ENCODE measurements at regions not wholly inside any gene's neighbourhood (a gene's known extent, or its start where the extent isn't known, plus 50 kb on each side); places are given as distances from the start of the nearest gene placed in this dataset.

GRCh38 chr1:106207185-106207584 lies 849.3 kb upstream of the PRMT6 start:
- Mint-ChIP-seq H3K4me1 (ENCODE audit: unreplicated experiment) (peaks cover 3% of the 10 kb centered on the region), H3K27ac (ENCODE audit: unreplicated experiment) (no peak overlapping the region), H3K36me3 (ENCODE audit: low read depth, unreplicated experiment) (no peaks in the 10 kb centered on the region), H3K4me3 (ENCODE audit: unreplicated experiment) (no peak overlapping the region), H3K27me3 (ENCODE audit: unreplicated experiment) (no peaks in the 10 kb centered on the region), H3K9me3 (ENCODE audit: unreplicated experiment) (no peaks in the 10 kb centered on the region)
- DNase-seq (ENCODE audit: low spot score): no peak
- TF ChIP-seq CTCF (IDR thresholded peaks at IDR 0.05; ENCODE audit: unreplicated experiment): no peak

DNA sequence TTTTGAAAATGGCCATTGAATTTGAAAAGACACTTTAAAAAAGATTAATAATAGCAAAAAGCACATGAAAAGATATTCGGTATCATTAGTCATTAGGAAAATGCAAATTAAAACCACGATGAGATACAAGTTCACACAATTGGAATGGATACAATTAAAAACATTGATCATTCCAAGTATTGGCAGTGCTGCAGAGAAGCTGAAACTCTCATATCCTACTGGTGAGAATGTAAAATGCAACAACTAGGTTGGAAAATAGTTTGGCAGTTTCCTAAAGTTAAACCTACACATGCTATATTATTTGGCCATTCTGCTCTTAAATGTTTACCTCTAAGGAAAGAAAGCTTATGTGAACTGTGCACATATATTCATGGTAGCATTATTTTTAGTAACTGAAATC lies 838.7 kb upstream of the PRMT6 start:
- Mint-ChIP-seq H3K4me1 (ENCODE audit: unreplicated experiment) (no peaks in the 10 kb centered on the region), H3K4me3 (ENCODE audit: unreplicated experiment) (no peak overlapping the region), H3K27ac (ENCODE audit: unreplicated experiment) (no peak overlapping the region), H3K9me3 (ENCODE audit: unreplicated experiment) (no peaks in the 10 kb centered on the region), H3K27me3 (ENCODE audit: unreplicated experiment) (no peaks in the 10 kb centered on the region), H3K36me3 (ENCODE audit: low read depth, unreplicated experiment) (no peaks in the 10 kb centered on the region)
- TF ChIP-seq CTCF (IDR thresholded peaks at IDR 0.05; ENCODE audit: unreplicated experiment): peak; percentile 57
- DNase-seq (ENCODE audit: low spot score): no peak

DNA sequence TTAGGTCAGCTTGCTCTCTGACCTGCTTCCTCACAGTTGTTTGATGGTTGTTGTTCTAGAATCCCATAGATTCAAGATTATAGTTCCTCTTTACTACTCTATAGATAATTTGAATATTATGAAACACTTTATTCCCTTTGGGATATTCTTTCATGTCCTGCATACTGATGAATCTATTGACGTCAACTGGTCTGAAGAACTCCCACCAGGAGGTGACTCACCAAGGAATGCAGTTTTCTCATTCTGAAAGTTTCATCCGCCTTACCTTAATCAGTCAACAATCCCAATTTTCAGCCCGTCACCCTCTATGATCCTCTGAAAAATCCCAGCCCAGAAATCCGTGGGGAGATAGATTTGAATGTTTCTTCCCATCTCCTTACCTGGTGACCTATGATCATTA lies 834.1 kb upstream of the PRMT6 start:
- no peaks in the 10 kb centered on the region for H3K27me3 Mint-ChIP-seq (ENCODE audit: unreplicated experiment)
- H3K9me3 Mint-ChIP-seq (ENCODE audit: unreplicated experiment): no peaks in the 10 kb centered on the region
- H3K36me3 Mint-ChIP-seq (ENCODE audit: low read depth, unreplicated experiment): no peaks in the 10 kb centered on the region
- H3K4me1 Mint-ChIP-seq (ENCODE audit: unreplicated experiment): no peaks in the 10 kb centered on the region
- no peak for TF ChIP-seq CTCF (IDR thresholded peaks at IDR 0.05; ENCODE audit: unreplicated experiment)
- no peak overlapping the region for H3K27ac Mint-ChIP-seq (ENCODE audit: unreplicated experiment)
- DNase-seq (ENCODE audit: low spot score): no peak
- H3K4me3 Mint-ChIP-seq (ENCODE audit: unreplicated experiment): no peak overlapping the region

DNA sequence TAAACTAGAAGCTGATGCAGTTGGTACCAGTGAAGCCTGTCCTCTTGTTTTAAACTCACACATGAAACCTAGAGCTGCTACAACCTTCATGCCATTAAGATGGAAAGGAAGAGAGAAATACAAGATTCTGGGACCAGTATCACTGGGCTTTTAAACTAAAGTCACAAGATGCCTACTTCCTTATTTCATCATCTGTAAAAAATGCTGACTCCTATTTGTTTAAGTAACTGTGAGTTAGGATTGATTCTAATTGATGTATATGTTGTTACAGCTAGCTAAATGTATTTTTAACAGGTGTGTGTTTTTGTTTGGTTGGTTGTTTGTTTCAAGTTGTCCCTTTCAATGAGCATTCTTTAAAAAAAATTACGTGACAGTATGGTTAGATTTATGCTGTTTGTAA lies 833.3 kb upstream of the PRMT6 start:
- Mint-ChIP-seq H3K9me3 (ENCODE audit: unreplicated experiment) (no peaks in the 10 kb centered on the region), H3K4me1 (ENCODE audit: unreplicated experiment) (no peaks in the 10 kb centered on the region), H3K4me3 (ENCODE audit: unreplicated experiment) (no peak overlapping the region), H3K27ac (ENCODE audit: unreplicated experiment) (no peak overlapping the region), H3K27me3 (ENCODE audit: unreplicated experiment) (no peaks in the 10 kb centered on the region), H3K36me3 (ENCODE audit: low read depth, unreplicated experiment) (no peaks in the 10 kb centered on the region)
- no peak for TF ChIP-seq CTCF (IDR thresholded peaks at IDR 0.05; ENCODE audit: unreplicated experiment)
- DNase-seq (ENCODE audit: low spot score): no peak

DNA sequence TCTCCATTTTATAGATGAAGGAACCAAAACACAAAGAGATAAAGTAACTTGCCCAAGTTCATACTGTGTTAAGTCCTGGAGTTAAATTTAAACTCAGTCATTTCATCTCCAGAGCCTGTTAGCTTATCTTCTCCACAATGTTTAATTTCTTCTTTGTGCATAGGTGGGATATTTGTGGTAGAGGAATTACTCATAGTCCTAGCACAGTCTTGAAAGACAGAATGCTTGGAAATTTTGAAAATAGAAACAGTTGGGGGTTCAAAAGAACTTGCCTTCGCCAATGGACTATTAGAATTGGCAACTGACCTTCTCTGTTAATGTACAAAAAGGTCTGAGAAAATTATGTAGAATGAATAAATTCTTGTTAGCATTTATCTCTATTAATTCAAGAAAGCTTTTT lies 832.0 kb upstream of the PRMT6 start:
- DNase-seq (ENCODE audit: low spot score): no peak
- no peaks in the 10 kb centered on the region for H3K4me1 Mint-ChIP-seq (ENCODE audit: unreplicated experiment)
- no peaks in the 10 kb centered on the region for H3K9me3 Mint-ChIP-seq (ENCODE audit: unreplicated experiment)
- no peaks in the 10 kb centered on the region for H3K27me3 Mint-ChIP-seq (ENCODE audit: unreplicated experiment)
- no peak overlapping the region for H3K4me3 Mint-ChIP-seq (ENCODE audit: unreplicated experiment)
- no peak overlapping the region for H3K27ac Mint-ChIP-seq (ENCODE audit: unreplicated experiment)
- no peak for TF ChIP-seq CTCF (IDR thresholded peaks at IDR 0.05; ENCODE audit: unreplicated experiment)
- H3K36me3 Mint-ChIP-seq (ENCODE audit: low read depth, unreplicated experiment): no peaks in the 10 kb centered on the region
